Endometrial microvascular endothelial cells (primary cell): ENCODE measurements at regions not wholly inside any gene's neighbourhood (a gene's known extent, or its start where the extent isn't known, plus 50 kb on each side); places are given as distances from the start of the nearest gene placed in this dataset.

ENCODE experiments used
- in situ Hi-C: cut with HindIII; loops from 2 replicates; pipeline ENCODE4 v1.10.0; 2017; ENCODE audit warnings: low sequenced_read_pairs, low pct_unique_long_range_greater_than_20kb; ENCODE audit errors: inconsistent ontology term

DNA sequence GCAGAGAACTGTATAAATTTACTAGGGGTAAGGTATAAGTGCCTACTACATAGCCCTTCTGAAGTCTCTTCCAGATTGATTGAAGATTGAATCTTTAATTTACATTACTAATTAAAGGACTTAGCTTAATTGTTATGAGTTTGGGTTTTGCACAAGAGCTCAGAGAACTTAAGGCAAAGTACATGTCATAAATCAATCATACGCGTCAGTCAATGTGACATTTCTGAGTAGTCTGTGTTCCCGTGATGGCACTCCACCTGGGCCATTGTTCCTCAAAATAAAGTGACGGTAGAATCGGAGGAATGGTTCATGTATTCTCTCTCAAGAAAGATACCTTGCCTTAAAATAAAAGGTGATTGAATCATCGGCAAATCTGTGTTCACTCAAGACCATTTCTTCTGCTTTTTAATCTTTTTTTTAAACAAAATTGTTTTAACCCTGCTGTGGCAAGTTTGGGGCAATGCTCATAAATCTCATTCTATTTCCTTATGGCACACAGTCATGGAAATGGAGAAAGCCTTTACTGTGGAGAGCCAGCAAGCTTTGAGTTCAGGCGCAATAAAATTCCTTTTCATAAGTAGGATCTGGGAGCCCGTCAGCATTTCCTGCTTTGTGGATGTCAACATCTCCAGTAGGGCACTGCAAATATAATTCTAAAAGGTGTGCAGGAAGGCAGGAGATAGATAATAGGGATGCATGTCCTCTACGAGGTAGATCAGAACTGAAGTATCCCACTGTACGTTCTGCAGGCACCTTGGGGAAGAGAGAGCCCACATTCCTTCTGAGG, 427.4 kb downstream of the GATA3 start:
- in situ Hi-C loops = no loop called here

DNA sequence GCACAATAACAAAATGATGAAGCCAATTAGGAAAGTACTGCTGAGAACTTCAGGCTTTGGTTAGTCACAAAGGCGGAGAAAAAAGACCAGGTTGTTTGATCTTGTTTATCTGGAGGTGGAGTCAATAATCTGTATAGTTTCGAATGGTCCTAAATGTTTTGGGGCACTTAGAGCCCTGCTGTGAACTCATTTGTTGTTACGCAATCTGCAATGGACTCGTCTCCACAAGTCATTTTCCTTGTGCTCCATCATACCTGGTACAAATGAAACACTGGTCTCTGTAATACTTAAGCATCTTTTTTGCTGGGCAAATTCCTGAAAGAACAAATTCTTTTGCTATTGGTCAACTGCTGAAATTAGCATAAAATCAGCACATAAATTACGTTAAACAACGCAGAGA, 430.5 kb downstream of the GATA3 start:
- in situ Hi-C loops = no loop called here

DNA sequence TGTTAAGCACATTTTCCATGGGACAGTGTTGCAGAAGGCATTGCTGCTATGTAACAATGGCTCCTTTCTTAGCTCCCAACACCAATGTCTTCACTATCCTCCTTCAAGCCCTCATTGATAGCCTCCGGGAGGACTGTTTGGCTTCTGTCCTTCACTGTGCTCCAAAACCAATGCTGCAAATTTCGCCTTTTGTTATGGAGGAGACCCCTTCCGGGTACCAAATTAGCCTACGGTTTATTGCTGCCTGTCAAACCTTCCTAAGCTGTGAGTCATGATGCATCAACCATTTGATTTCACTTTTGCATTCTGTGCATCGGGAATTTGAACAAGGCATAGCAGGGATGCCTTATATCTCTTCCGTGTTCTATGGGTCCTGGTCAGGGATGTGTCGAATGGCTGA, 432.9 kb downstream of the GATA3 start:
- in situ Hi-C loops = no loop called here

DNA sequence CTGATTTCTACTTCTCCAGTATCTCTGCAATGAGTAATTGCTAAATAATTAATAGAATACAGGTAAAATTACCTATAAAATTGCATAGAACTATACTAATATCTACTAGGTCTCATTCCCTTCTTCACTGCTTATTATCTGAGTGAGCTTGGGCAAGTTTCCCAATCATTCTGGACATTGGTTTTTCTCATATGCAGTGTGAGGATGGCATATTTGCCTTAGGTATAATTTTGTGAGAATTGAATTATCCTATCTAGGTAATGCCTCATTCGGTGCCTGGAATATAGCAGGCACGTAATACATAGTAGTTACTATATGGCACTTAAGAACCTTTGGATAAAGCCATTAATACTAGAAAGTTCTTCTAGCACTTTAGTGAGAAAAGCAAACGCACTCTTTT, 434.7 kb downstream of the GATA3 start:
- in situ Hi-C loops = no loop called here

DNA sequence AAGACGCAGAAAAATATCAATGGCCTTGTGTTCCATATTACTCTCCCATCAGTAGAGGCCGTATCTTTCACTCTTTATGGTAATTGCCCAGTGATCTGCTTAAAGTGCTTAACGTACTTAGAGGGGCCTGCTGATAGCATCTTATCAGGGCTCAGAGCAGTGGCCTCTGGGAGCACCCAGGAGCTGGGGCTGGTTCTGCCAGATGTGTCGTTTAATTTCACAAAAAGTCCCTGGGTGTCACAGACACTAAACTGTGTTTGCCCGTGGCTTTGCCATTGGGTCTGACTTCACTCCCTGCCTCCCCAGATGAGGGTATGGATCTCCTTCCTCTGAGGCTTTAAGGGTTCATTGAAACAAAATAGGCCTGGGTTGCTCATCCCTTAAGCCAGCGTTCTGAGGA, 435.3 kb downstream of the GATA3 start:
- in situ Hi-C loops = no loop called here

DNA sequence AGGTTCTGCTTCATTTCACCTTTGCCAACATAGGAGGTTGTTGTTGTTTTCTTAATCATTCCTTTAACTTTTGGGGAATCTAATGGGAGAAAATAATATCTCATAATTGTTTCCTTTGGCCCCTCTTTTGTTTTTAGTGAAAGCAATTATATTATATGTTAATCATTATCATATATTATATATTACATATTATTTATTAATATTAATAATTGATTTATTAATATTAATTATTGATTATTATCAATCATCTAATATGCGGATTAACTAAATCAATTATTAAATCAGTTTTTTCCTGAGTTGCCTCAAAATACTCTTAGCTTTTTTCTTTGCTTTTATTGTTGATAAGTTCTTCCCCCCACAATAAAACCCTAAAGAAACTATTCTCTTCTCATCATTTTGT, 443.8 kb downstream of the GATA3 start:
- in situ Hi-C loops = no loop called here

DNA sequence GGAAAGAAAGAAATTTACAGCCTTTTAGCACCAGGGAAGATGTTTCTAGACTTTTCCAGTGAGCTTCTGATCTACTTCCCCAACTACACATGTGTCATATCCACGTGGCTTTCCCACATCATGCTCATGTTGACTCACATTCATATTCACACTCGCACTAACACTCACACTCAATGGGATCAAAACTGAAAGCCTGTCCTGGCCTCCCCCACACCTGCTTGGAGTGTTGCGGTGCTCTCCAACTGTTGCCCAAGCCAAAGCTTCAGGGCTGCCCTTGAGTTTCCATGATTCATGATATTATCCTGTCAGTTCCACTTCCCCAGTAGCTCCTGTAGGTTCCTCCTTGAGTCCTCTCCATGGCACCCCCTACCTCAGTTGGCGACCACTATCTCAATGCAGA, 444.4 kb downstream of the GATA3 start:
- in situ Hi-C loops = no loop called here

DNA sequence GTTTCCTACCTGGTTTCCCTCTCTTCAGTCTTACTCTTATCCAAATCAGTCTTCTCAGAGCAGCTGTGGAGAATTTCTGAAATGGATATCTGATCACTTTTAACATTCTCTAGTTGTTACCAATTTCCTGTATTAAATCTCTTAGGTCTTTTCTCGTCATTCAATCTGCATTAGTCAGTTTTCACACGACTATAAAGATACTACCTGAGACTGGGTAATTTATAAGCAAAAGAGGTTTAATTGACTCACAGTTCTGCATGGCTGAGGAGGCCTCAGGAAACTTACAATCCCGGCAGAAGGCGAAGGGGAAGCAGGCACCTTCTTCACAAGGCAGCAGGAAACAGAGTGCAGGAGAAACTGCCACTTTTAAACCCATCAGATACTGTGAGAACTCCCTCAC, 444.8 kb downstream of the GATA3 start:
- in situ Hi-C loops = no loop called here

DNA sequence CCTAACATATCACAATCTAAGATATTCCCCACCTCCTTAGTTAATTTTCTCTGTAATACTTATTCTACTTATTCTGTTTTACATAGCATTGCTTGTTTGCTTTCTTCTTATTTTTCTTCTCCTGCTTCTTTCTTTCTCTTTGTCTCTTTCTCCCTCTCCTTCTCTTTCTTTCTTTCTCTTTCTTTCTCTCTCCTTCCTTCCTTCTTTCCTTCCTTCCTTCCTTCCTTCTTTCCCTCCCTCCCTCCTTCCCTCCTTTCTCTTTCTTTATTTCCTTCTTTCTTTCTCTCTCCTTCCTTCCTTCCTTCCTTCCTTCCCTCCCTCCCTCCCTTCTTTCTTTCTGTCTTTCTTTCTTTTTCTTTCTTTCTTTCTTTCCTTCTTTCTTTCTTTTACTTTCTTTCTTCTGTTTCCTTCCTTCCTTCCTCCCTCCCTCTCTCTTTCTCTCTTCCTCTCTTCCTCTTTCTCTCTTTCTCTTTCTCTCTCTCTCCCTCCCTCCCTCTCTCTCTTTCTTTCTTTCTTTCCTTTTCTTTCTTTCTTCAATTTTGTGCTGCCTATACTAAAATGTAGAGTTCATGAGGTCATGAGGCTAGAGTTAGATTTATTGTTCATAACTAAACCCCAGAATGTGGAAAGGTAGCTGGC, 445.4 kb downstream of the GATA3 start:
- in situ Hi-C loops = no loop called here

DNA sequence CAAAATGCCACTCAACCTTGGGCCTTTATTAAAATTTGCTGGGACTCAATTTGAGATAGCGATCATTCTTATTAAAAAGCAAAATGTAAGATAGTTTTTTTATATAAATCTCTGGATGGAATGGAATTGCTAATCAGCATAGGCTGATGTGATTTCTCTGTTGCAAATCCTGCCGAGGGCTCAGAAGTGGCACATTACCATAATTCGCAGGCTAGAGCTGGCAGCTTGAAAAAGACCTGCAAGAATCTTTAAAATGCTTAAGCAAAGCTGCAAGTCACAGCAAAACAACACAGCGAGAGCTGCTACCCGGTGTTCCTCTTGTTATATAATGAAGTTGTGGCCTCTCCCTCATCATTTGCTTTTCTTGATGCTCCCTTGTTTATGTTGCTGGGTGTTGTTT, 448.1 kb downstream of the GATA3 start:
- in situ Hi-C loops = no loop called here

DNA sequence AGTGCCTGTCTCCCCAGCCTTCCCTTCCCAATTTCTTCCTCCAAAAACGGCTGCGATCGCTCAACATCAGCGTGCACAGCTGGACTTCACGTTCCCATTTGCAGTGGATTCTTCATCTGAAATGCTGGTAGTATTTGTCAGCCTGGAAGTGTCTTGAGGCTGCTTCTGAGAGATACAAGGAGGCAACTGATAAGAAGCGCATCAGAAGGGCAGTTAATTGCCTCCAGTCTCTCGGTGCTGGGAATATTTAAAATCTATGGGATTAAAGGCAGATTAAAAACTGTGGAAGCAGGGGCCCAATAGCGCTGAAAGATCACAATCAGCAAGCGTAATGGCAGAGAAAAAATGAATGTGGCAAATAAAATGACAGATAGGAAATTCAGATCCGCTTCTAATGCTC, 450.0 kb downstream of the GATA3 start:
- in situ Hi-C loops = no loop called here

DNA sequence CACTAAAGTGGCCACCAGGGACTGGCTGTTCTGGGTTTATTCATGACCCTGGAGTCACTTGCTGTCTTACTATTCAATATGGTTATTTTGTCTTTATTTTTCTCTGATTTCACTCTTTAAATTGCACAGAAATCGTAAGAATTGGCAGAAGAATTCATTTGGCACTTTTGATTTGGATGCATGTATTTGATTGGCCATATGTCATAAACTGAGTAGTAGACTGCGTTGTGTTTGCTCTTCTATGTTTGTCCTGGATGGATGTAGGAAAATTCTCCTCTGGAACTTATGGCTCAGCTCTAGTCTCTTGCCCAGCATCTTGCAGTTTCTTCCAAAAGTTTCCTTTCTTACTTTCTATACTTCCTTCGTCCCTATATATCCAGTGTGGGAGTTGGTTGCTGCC, 452.7 kb downstream of the GATA3 start:
- in situ Hi-C loops = no loop called here

DNA sequence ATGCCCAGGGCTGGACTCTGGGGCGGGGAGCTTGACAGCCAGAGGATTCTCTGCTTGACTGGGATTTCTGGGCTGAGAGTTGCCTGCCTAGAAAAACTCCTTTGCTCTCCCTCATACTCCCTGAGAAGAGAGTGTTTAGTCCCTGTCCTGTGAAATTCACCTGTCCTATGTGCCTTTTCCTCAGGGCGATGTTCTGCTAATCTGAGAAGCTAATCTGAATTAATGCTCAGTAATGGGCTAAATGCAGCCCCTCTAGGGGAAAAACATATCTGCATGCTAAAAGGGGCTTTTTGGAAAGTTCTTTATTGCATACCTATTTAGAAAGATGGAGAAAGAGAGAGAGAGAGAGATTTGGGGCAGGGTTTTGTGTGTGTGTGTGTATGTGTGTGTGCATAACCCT, 454.4 kb downstream of the GATA3 start:
- in situ Hi-C loops = no loop called here

DNA sequence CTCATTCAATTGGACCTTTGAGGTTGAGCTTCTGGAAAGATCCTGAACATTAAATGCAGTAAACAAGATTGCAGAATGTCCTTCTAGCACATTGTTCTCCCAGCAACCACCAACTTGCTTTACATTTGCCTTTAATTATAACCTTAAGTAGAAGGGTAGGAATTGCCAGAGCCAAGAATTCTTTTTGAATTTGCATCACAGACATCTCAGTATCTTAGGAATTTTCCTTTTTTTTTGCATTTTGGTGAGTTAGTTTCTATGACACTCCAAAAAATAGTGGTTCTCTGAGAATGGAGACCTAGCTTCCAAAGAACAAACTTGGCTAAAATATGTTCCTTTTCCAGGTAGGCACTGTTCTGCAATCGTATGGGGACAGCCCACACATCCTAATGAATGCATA, 456.0 kb downstream of the GATA3 start:
- in situ Hi-C loops = no loop called here

DNA sequence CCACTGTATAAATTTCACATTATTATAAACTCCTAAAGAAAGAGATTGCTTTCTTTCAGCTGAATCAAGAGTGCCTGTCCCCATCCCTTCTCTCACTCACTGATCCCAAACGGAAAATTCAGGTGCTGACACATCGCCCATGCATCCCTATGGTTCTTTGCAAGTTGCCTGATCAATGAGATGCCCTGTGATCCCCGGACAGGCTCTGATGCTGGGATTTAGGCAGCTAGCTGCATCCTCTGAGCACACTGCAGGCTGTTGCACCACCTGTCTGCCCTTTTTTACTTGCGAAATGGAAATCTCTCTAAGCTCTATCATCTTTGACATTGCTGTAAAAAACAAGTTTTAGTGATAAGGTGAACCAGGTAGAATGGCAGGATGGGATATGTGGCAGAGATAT, 456.5 kb downstream of the GATA3 start:
- in situ Hi-C loops = no loop called here

DNA sequence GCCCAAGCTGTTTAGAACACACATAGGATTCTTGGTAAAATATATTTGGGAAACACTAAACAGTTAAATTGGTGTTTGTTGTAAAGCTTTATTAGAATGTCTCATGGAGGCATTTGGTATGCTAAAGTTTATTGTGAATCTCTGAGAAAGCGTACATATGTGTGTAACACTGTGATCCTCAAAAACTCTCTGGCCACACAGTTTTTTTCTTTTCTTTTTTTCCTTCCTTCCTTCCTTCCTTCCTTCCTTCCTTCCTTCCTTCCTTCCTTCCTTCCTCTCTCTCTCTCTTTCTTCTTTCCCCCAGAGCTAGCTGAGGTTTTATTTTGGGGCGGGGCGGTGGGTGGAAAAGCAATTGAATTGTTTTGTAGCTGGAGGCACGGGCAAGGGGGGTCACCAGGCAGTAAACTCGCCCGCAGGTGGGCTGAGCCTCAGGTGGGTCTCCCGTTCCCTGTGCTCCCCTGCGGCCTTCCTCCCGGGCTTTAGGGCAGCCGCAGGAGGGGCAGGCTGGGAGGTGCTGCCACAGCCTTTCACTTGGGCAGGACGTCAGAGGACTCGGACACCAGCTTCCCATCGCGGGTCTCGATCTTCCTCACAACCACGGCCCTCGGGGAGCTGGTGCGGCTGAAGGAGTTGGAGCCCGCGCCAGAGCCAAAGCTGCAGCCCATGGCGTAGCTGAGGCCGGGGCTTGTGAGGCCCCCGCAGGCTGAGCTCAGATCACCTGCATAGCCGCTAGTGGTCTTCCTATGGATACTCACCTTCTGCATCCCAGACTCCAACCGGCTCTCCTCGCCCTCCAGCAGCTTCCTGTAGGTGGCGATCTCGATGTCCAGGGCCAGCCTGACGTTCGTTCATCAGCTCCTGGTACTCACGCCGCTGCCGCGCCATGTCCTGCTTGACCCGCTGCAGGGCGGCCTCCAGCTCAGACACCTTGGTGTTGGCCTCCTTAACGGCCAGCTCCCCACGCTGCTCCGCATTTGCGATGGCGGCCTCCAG, 459.0 kb downstream of the GATA3 start:
- in situ Hi-C loops = no loop called here

DNA sequence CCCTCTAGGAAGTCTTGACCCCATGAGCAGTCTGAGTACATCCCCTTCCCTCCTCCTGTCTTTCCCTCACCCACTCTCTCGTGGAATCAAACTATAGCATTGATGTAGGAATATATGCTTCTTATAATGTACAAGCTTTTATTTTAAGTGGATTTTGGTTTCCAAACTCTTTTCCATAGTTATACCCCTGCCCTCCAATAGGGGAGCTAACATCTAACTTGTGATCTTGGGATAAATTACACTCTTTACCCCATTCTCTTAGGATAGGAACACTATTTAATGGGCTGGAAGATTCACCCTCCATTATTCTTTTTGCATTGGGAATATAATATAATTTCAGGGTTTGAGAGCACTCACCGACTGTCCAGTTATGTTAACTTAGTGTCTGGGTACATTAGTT, 465.9 kb downstream of the GATA3 start:
- in situ Hi-C loops = no loop called here

DNA sequence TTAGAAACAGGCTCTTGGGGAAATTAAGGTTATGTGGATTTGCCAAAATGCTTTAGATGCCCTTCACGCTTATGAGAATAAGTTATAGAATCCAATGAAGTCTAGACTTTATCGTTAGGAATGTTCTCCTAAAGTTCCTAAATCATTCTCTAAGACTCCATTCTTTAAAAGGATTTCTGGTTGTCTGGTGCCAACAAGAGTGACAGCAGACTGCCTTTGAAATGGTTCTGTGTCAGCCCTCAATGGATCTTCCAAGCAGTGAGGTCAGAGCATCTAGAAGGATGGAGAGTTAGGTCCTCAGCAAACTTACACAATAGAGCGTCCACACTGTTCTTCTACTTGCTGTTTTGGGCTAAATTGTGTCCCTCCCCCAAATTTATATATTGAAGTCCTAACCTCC, 473.3 kb downstream of the GATA3 start:
- in situ Hi-C loops = no loop called here

DNA sequence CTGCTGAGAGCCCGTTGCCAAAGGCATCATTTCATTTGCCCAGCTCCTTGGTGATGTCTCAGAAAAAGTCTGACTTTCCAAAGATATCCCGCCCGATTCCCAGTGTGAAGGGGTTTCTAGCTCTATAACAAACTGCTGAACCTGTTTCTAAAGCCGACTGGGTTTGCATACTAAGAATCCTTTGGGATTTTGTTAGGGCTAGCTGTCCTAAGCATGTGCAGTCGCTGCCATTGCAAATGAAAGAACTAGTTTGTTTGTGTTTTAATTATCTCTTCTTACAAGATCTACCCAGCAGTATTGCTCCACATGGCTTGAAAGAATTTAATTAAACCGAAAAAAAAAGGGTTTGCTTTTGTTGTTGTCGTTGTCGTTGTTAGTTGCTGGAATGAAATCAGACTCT, 476.6 kb downstream of the GATA3 start:
- in situ Hi-C loops = no loop called here

DNA sequence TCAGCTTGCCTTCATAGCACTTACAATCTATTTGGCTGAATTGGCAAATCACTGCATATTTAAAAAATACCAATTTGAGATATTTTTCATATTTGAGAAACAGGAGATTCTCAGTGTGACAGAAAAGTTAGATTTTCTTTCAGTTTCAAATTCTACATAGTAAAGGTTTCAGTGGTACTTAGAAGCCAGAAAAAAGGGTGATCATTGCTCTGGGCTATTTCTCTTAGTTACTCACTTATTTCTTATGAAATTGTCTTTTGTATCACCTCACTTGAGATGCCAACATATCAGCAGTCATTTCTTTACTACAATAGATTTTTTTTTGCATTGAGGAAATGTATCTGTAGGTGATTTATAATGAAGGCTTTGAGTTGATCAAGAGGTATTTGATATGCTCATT, 478.2 kb downstream of the GATA3 start:
- in situ Hi-C loops = no loop called here
